Muscle of leg (tissue), 3 donors: ENCODE measurements at regions not wholly inside any gene's neighbourhood (a gene's known extent, or its start where the extent isn't known, plus 50 kb on each side); places are given as distances from the start of the nearest gene placed in this dataset.

Source experiments
- DNase-seq: peaks from one replicate; pipeline ENCODE4 v3.0.0; 2013
- H3K27ac ChIP-seq: one replicate; pipeline ENCODE4 v1.5.1; 2013; ENCODE audit warnings: mild to moderate bottlenecking, low read length, control low read depth
- H3K27me3 ChIP-seq: one replicate; pipeline ENCODE4 v1.6.1; 2013; ENCODE audit warnings: low read length; ENCODE audit not compliant: control insufficient read depth, insufficient read depth
- H3K36me3 ChIP-seq: one replicate; pipeline ENCODE4 v1.6.1; 2013; ENCODE audit warnings: low read length; ENCODE audit not compliant: control insufficient read depth, insufficient read depth
- H3K4me1 ChIP-seq: one replicate; pipeline ENCODE4 v1.6.1; 2013; ENCODE audit warnings: low read length; ENCODE audit not compliant: control insufficient read depth, insufficient read depth
- H3K4me3 ChIP-seq: one replicate; pipeline ENCODE4 v1.5.1; 2013; ENCODE audit warnings: low read length, control low read depth
- H3K9me3 ChIP-seq: replicated peaks from 2 replicates; pipeline ENCODE4 v1.6.1; 2013; ENCODE audit warnings: low read depth, low read length; ENCODE audit not compliant: control insufficient read depth
- WGBS: methylation state at CpG from one replicate; pipeline ENCODE4 v1.1.5; 2013; ENCODE audit warnings: missing lambda C conversion rate; ENCODE audit not compliant: insufficient coverage; 5-methylcytosine and 5-hydroxymethylcytosine counted together

- H3K4me1 ChIP-seq: no peaks in the 10 kb centered on the region
- no peaks in the 10 kb centered on the region for H3K36me3 ChIP-seq
- WGBS: 83% methylated on average over 1 of the region's 3 CpGs
- DNase-seq: no peak
- H3K27me3 ChIP-seq: no peaks in the 10 kb centered on the region
- no peaks in the 10 kb centered on the region for H3K9me3 ChIP-seq
- no peak overlapping the region for H3K4me3 ChIP-seq
- no peak overlapping the region for H3K27ac ChIP-seq
Measured at GRCh38 chr2:129050101-129050500, 731.4 kb upstream of the HS6ST1 start.

GRCh38 chr2:129055242-129055641 is 736.6 kb upstream of the HS6ST1 start:
- no peak for DNase-seq
- no peak overlapping the region for H3K4me3 ChIP-seq
- H3K36me3 ChIP-seq: no peaks in the 10 kb centered on the region
- 92% methylated on average over 3 of the region's 8 CpGs for WGBS
- no peak overlapping the region for H3K27ac ChIP-seq
- H3K9me3 ChIP-seq: no peaks in the 10 kb centered on the region
- H3K4me1 ChIP-seq: no peaks in the 10 kb centered on the region
- no peaks in the 10 kb centered on the region for H3K27me3 ChIP-seq

GRCh38 chr2:129055824-129056223 is 737.2 kb upstream of the HS6ST1 start:
- Histone ChIP-seq H3K4me3 (no peak overlapping the region), H3K4me1 (no peaks in the 10 kb centered on the region), H3K27me3 (no peaks in the 10 kb centered on the region), H3K27ac (no peak overlapping the region), H3K9me3 (no peaks in the 10 kb centered on the region), H3K36me3 (no peaks in the 10 kb centered on the region)
- 88% methylated on average over 1 of the region's 6 CpGs for WGBS
- DNase-seq: no peak

- H3K36me3 ChIP-seq: no peaks in the 10 kb centered on the region
- no peak overlapping the region for H3K27ac ChIP-seq
- 62% methylated on average over 5 of the region's 5 CpGs for WGBS
- DNase-seq: no peak
- peaks cover 3% of the 10 kb centered on the region for H3K4me1 ChIP-seq
- H3K27me3 ChIP-seq: no peaks in the 10 kb centered on the region
- H3K4me3 ChIP-seq: no peak overlapping the region
- no peaks in the 10 kb centered on the region for H3K9me3 ChIP-seq
Measured at GRCh38 chr2:129056309-129056958, 737.8 kb upstream of the HS6ST1 start.

- Histone ChIP-seq H3K9me3 (no peaks in the 10 kb centered on the region), H3K27me3 (no peaks in the 10 kb centered on the region), H3K36me3 (no peaks in the 10 kb centered on the region), H3K27ac (no peak overlapping the region), H3K4me3 (no peak overlapping the region), H3K4me1 (peaks cover 4% of the 10 kb centered on the region)
- 82% methylated on average over 2 of the region's 2 CpGs for WGBS
- no peak for DNase-seq
Measured at GRCh38 chr2:129056959-129057317, 738.3 kb upstream of the HS6ST1 start.

GRCh38 chr2:129058981-129059380 is 740.3 kb upstream of the HS6ST1 start:
- Histone ChIP-seq H3K4me1 (peaks cover 4% of the 10 kb centered on the region), H3K27me3 (no peaks in the 10 kb centered on the region)
- 82% methylated on average over 4 of the region's 5 CpGs for WGBS

GRCh38 chr2:129059476-129059875 is 740.8 kb upstream of the HS6ST1 start:
- Histone ChIP-seq H3K4me3 (no peak overlapping the region), H3K27ac (no peak overlapping the region), H3K27me3 (no peaks in the 10 kb centered on the region), H3K36me3 (no peaks in the 10 kb centered on the region), H3K9me3 (no peaks in the 10 kb centered on the region), H3K4me1 (peaks cover 4% of the 10 kb centered on the region)
- DNase-seq: no peak
- 79% methylated on average over 4 of the region's 7 CpGs for WGBS

More at GRCh38 chr2:129058981-129059380, 740.3 kb upstream of the HS6ST1 start:
- H3K27ac ChIP-seq: no peak overlapping the region
- no peak for DNase-seq
- H3K4me3 ChIP-seq: no peak overlapping the region
- no peaks in the 10 kb centered on the region for H3K36me3 ChIP-seq
- no peaks in the 10 kb centered on the region for H3K9me3 ChIP-seq

- Histone ChIP-seq H3K27me3 (no peaks in the 10 kb centered on the region), H3K9me3 (no peaks in the 10 kb centered on the region), H3K27ac (no peak overlapping the region), H3K4me3 (no peak overlapping the region), H3K36me3 (no peaks in the 10 kb centered on the region), H3K4me1 (peaks cover 4% of the 10 kb centered on the region)
- DNase-seq: peak; percentile 70
- WGBS: 57% methylated on average over 4 of the region's 5 CpGs
Measured at GRCh38 chr2:129061069-129061768, 742.6 kb upstream of the HS6ST1 start.

GRCh38 chr2:129061769-129062121 is 743.1 kb upstream of the HS6ST1 start:
- no CpG with 5 or more reads among the region's 1 CpG for WGBS
- Histone ChIP-seq H3K27ac (no peak overlapping the region), H3K36me3 (no peaks in the 10 kb centered on the region), H3K4me3 (no peak overlapping the region), H3K27me3 (no peaks in the 10 kb centered on the region), H3K9me3 (no peaks in the 10 kb centered on the region), H3K4me1 (peaks cover 4% of the 10 kb centered on the region)
- DNase-seq: no peak

GRCh38 chr2:129062146-129062912 is 743.7 kb upstream of the HS6ST1 start:
- Histone ChIP-seq H3K4me3 (no peak overlapping the region), H3K9me3 (no peaks in the 10 kb centered on the region), H3K27me3 (no peaks in the 10 kb centered on the region), H3K36me3 (no peaks in the 10 kb centered on the region), H3K4me1 (peaks cover 4% of the 10 kb centered on the region), H3K27ac (no peak overlapping the region)
- DNase-seq: peak; percentile 84
- WGBS: 82% methylated on average over 8 of the region's 9 CpGs
